GM19240 (cell line): ENCODE measurements at regions not wholly inside any gene's neighbourhood (a gene's known extent, or its start where the extent isn't known, plus 50 kb on each side); places are given as distances from the start of the nearest gene placed in this dataset.
"Not testable (repeated sequence)": the region's sequence is repeated elsewhere in the genome, so short reads cannot be mapped to it uniquely, and the experiment has no call there.

Source experiments
- DNase-seq: peaks from one replicate; pipeline ENCODE4 v3.0.0; 2011; ENCODE audit warnings: low spot score; ENCODE audit not compliant: insufficient read length

GRCh38 chr21:27917966-27918365 is 951.1 kb upstream of the ADAMTS5 start:
- DNase-seq, result not testable (repeated sequence)

DNA sequence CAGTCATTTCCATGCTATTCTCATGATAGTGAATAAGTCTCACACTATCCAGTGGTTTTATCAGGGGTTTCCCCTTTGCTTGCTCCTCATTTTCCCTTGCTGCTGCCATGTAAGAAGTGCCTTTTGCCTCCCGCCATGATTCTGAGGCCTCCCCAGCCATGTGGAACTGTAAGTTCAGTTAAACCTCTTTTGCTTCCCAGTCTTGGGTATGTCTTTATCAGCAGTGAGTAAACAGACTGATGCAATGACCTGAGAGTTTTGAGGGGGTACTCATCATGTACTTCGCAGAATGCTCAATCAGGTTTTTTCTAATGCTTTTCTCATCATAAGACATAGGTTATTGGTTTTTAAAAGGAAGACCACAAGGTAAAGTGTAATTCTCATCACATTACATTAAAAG is 949.4 kb upstream of the ADAMTS5 start:
- not testable (repeated sequence) for DNase-seq

DNA sequence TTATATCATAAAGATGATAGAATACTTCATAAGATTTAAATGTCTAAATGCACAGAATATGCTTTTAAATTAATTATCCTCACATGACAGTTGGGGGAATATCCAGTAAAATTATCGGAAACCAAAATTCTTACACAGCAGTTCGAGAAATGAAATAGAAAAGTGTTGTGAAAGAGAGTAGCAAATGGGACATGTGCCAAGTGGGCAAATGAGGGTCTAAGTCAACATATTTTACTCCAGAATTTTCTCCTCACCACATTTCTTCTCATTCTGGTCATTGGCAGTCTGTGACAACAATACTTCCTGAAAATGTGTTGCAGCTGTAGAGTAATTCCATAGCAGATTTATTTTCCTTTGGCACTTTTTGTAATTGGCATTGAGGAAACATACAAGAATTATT is 945.2 kb upstream of the ADAMTS5 start:
- not testable (repeated sequence) for DNase-seq

DNA sequence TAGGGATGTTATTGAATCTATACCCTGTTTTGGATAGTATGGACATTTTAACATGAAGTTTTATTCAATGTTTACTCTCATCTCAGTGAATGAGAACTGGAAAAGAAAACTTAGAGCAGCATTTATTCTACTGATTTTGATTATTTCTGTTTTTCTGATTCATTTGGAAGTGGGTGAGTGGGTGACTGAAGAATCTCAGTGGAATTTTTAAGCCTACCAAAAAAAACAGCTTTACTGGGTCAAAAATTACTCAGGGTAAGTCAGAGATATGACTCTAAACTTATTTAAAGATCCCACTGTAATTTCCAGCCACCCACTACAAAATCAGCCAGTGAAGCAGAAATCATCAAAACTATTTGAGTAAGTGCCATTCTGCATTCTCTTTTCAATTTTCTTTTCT is 942.6 kb upstream of the ADAMTS5 start:
- DNase-seq, result not testable (repeated sequence)

GRCh38 chr21:27908816-27909215 is 941.9 kb upstream of the ADAMTS5 start:
- DNase-seq, result not testable (repeated sequence)

DNA sequence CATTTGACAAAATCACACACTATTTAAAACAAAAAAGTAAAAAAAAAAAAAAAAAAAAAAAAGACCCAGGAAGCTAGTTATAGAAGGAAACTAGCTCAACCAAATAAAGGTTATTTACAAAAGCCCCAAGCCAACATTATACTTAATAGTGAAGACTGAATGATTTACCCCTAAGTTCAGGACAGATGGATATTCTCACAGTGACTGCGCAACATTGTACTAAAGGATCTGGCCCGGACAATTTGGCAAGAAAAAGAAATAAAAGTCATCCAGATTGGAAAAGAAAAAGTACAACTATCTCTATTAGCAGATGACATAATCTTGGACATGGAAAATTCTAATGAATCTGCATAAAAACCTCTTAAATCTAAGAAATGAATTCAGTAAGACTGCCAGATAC is 936.0 kb upstream of the ADAMTS5 start:
- DNase-seq, result not testable (repeated sequence)

- not testable (repeated sequence) for DNase-seq
Measured at GRCh38 chr21:27893619-27894018, 926.7 kb upstream of the ADAMTS5 start.

- not testable (repeated sequence) for DNase-seq
Measured at GRCh38 chr21:27891495-27891894, 924.6 kb upstream of the ADAMTS5 start.

- not testable (repeated sequence) for DNase-seq
Measured at GRCh38 chr21:27887808-27888455, 921.0 kb upstream of the ADAMTS5 start.

DNA sequence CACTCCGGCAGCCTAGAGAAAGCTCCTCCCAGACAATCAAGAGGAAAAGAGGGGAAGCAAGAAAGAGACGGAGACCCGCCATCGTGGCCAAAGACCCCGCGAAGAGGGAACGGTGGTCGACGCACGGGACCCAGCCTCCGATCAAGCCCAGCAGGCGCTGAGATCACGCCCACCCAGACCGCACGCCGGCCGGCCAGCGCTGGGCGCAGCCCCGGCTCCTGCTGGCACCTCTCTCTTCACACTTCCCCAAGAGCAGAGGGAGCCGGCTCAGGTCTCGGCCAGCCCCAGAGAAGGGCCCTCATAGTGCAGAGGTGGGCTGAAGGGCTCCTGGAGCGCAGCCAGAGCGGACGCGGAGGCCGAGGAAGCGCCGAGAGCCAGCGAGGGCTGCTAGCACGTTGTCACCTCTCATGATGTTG is 918.4 kb upstream of the ADAMTS5 start:
- DNase-seq, result no peak

- DNase-seq, result not testable (repeated sequence)
Measured at GRCh38 chr21:27881331-27881730, 914.4 kb upstream of the ADAMTS5 start.

DNA sequence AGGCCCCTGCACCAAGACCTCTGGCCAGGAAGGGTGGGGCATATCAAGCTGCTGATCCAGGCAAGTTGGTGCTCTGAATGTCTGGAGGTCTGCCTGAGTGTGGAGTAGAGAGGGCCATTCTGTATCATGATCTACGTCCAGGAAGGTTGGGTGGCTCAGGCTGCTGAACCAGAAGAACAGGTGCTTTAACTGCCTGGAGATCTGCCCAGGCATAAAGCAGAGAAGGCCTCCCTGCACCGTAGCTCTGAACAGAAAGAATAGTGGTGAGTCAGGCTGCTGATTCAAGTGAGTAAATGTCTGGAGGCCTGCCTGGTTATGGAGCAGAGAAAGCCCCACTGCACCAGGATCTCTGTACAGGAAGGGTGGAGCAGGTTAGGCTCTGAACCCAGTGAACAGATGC is 905.5 kb upstream of the ADAMTS5 start:
- DNase-seq, result not testable (repeated sequence)

DNA sequence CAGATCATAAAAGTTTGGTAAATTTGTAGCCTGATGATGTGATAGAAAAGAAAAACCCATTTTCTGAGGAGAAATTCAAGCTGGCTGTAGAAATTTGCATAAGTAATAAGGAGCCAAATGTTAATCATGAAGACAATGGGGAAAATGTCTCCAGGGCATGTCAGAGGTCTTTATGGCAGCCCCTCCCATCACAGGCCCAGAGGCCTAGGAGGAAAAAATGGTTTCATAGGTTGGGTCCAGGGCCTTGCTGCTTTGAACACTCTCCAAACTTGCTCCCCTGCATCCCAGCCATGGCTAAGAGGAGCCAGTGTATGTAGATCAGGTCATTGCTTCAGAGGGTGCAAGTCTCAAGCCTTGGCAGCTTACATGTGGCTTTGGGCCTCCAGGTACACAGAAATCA is 903.9 kb upstream of the ADAMTS5 start:
- DNase-seq, result not testable (repeated sequence)

DNA sequence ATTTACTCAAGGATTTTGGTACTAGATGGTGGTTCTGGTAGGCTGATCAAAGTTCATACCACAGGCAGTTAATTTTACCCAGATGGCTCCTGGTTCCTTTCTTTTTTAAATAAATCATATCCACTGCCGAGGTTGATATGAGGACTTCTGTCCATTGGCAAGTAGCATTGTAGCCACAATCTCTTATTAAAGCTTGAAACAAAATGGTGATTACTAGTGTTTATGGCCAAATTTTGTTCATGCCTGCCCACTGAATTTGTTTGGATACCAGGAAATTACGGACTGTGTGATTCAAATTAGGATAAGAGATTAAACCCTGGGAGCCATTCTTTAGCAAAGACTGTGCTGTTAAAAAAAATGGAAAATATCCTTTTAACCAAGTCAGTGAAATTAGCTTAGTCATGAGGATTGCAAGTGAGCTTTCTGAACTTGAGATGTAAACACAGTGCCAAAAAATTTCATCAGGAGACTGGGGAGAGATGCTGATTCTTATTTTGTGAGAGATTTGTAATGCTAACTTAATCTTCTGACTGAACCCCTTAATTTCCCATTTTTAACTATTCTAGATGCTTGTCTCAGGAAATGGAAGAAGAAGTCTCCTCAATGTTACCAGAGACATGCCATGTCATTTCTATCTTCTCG is 893.5 kb upstream of the ADAMTS5 start:
- not testable (repeated sequence) for DNase-seq

DNA sequence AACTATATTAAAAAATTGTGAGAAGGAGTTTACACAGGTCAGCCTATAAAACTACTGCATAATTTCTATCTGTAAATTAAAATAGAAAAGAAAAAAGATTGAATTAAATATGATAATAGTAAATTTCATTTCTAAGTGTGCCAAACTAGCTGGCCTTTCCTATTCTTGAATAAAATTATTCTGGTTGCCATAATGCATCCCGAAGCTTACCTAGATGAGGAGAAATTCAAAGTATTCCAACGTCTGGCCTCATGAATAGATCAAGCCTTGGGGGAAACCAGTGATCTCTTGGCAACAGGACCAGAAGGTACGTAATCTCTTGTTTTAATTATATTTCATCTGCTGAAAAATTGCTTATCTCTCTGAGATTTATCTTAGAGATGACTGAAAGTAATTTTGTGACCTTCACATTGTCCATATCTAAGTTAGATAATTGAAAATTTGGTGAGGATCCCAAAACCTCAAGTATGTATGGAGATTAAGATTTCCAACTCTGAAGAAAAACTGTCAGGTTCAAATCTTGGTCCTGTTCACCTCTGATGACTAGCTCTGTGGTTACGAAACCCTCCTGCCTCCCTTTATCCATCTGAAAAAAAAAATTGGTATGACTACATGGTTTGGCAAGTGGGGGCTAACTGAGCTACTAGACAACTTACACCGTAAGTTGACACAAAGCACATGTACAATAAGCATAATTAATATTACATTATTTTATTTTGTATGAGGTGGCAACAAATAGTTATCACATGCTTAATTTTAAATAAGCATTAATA is 891.4 kb upstream of the ADAMTS5 start:
- not testable (repeated sequence) for DNase-seq

GRCh38 chr21:27856988-27857387 is 890.1 kb upstream of the ADAMTS5 start:
- not testable (repeated sequence) for DNase-seq

DNA sequence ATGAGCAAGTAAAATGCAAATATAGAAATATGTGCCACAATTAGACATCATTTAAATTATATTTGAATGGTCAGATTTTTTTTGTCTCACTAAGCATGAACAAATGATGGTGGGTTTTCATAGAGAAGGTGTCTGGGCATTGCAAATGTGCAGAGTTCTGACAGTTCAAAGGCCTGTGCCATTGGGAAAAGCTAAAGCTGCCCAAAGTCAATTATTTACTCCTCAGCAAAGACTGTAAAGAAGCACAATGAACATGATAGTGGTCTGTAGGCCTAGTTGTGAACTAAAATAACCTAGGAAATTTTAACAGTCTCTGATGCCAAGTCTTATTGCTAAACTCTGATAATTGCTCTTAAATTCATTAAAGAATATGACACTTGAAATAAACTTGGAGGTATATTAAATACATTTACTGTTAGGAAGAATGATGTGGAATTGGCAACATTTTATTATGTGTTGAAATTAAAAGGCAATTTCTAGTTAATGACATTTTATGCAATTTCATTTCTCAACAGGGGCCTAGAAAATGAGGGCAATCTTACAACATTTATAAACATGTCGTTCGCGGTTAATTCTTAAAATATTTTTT is 874.3 kb upstream of the ADAMTS5 start:
- DNase-seq, result no peak

- no peak for DNase-seq
Measured at GRCh38 chr21:27840262-27840661, 873.4 kb upstream of the ADAMTS5 start.

- no peak for DNase-seq
Measured at GRCh38 chr21:27839512-27840115, 872.7 kb upstream of the ADAMTS5 start.

DNA sequence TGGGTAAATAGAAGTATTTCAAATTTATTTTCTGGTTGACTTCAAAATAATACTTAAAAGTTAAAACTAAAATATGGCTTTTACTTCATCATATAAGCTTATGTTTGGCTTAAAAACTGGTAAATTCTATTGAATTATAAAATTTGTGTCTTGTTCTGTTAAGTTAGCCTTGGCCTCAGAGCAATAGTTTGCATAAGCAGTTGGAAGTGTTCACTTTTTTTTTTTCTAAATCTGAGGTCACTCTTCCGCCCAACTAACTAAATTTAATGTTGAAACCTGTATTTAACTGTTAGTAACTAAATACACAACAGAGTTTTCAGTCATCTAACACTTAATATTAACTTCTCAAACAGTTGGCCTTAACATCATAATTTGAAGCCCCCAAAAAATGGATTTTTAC is 871.7 kb upstream of the ADAMTS5 start:
- DNase-seq, result no peak

DNA sequence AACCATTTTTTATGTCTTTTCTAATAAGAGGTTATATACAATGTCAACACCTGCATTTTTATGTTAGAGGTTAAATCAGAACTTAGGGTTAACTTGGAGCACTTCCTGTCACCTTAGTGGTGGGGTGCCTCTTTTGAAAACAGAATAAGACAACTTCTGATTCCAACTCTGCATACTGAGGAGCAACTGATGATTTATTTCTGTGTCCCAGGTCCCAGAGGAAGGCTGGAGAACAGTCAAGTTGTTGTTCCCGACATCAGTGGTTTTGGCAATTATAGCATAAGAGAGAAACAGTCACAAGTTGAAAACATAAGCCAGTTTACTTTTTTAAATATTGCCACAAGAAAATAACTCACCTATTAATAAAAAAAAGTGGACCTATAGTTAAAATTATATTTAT is 871.0 kb upstream of the ADAMTS5 start:
- DNase-seq, result no peak
